K562 (cell line): ENCODE measurements at regions not wholly inside any gene's neighbourhood (a gene's known extent, or its start where the extent isn't known, plus 50 kb on each side); places are given as distances from the start of the nearest gene placed in this dataset.

Experiments used
- ATAC-seq: fragments of 200-7000 bp; cut with Tn5 transposase; 3 replicates; pipeline ENCODE4 v1.9.1; 2020; ENCODE audit warnings: moderate library complexity
- BruUV-seq: library from RNA; stranded (reverse); fragments of 400-500 nt; replicated peaks from 2 replicates; lab custom pipeline; 2021; lab: Mats Ljungman, UMichigan
- CTCF ChIA-PET: fragments of 300-600 bp; formaldehyde crosslinking; extraction: SDS; loops from one replicate; lab custom pipeline; 2021; ENCODE audit warnings: low intra/inter-chr PET ratio; lab: Yijun Ruan, JAX
- POLR2A ChIA-PET: fragments of 300-600, 350-650 bp; sonication (Branson Sonifier 250); formaldehyde crosslinking; extraction: SDS; loops from one replicate; lab custom pipeline; 2021; ENCODE audit warnings: antibody characterized with exemption, inconsistent platforms; lab: Yijun Ruan, JAX
- DNase-seq, 4 experiments: peaks; one replicate each; pipeline versions ENCODE4 v3.0.0 to v3.0.0-alpha.2; 2011 to 2018; ENCODE audit warnings: low spot score in 3 of 4, mixed read lengths in 3 of 4; ENCODE audit errors: extremely low read depth in 1 of 4
- FAIRE-seq: peaks from 2 replicates; lab custom pipeline; 2011; peaks lifted over from hg19 to GRCh38; lab: Jason Lieb, UNC
- H2AFZ ChIP-seq: 2 replicates; pipeline ENCODE4 v1.6.0; 2011; ENCODE audit warnings: low read depth, low read length, control low read depth, inconsistent platforms
- H3K27ac ChIP-seq: fragments of 200-600 bp; 3 replicates; pipeline ENCODE4 v1.8.0; 2011; ENCODE audit warnings: low read depth, mild to moderate bottlenecking, control low read depth, inconsistent platforms, low read length, moderate library complexity, mixed read lengths; ENCODE audit errors: extremely low read depth
- H3K27me3 ChIP-seq, 2 experiments: fragments of 300-600 bp in 1 of 2; 2 replicates in 1 of 2; 3 replicates in 1 of 2; pipeline versions ENCODE4 v1.6.0 to v1.8.0; 2011; ENCODE audit warnings: inconsistent platforms in 2 of 2, low read length in 2 of 2, mild to moderate bottlenecking in 1 of 2, mixed read lengths in 1 of 2, moderate library complexity in 1 of 2; ENCODE audit not compliant: control insufficient read depth in 2 of 2, insufficient read depth in 2 of 2
- H3K36me3 ChIP-seq: fragments of 300-600 bp; 3 replicates; pipeline ENCODE4 v1.8.0; 2011; ENCODE audit warnings: mild to moderate bottlenecking, low read length, inconsistent platforms; ENCODE audit not compliant: control insufficient read depth, insufficient read depth
- H3K4me1 ChIP-seq, 2 experiments: fragments of 200-600 bp in 1 of 2; replicated peaks in 1 of 2; 2 replicates in 1 of 2; 3 replicates in 1 of 2; pipeline versions ENCODE4 v1.5.1 to v1.8.0; 2011; ENCODE audit warnings: inconsistent platforms in 2 of 2, low read length in 2 of 2, mild to moderate bottlenecking in 1 of 2, mixed read lengths in 1 of 2, moderate library complexity in 1 of 2; ENCODE audit not compliant: control insufficient read depth in 2 of 2, insufficient read depth in 2 of 2
- H3K4me2 ChIP-seq: 2 replicates; pipeline ENCODE4 v1.6.1; 2011; ENCODE audit warnings: low read length, control low read depth, inconsistent platforms, mixed read lengths; ENCODE audit not compliant: insufficient read depth
- H3K4me3 ChIP-seq: fragments of 200-600 bp; sonication (generic), shearing (Covaris generic); 2 replicates; pipeline ENCODE4 v1.5.1; 2016; ENCODE audit warnings: control low read depth, inconsistent platforms
- H3K79me2 ChIP-seq: fragments of 200-600 bp; 3 replicates; pipeline ENCODE4 v1.8.0; 2011; ENCODE audit warnings: low read length, inconsistent platforms; ENCODE audit not compliant: control insufficient read depth, insufficient read depth
- H3K9ac ChIP-seq, 2 experiments: 2 replicates each; pipeline versions ENCODE4 v1.6.0 to v1.6.1; 2011; ENCODE audit warnings: low read depth in 2 of 2, low read length in 2 of 2, control low read depth in 1 of 2, inconsistent platforms in 1 of 2, mild to moderate bottlenecking in 1 of 2, mixed read lengths in 1 of 2; ENCODE audit not compliant: insufficient read depth in 1 of 2
- H3K9me1 ChIP-seq: one replicate; pipeline ENCODE4 v1.6.0; 2011; ENCODE audit warnings: inconsistent platforms, mild to moderate bottlenecking, low read length, moderate library complexity; ENCODE audit not compliant: control insufficient read depth, insufficient read depth
- H3K9me3 ChIP-seq: replicated peaks from 2 replicates; pipeline ENCODE4 v1.5.1; 2011; ENCODE audit warnings: low read depth, low read length, inconsistent platforms; ENCODE audit not compliant: control insufficient read depth, insufficient read depth
- H4K20me1 ChIP-seq: replicated peaks from 2 replicates; pipeline ENCODE4 v1.6.1; 2011; ENCODE audit warnings: low read length, inconsistent platforms, mixed read lengths; ENCODE audit not compliant: control insufficient read depth, insufficient read depth
- ADNP ChIP-seq: fragments of 200-800 bp; sonication (Bioruptor generic); IDR thresholded peaks from 2 replicates; pipeline ENCODE4 v1.6.1; 2016; ENCODE audit warnings: missing genetic modification characterization, missing compliant biosample characterization
- CAMTA2 ChIP-seq: fragments of 250-450 bp; sonication (Bioruptor Pico); conservative IDR thresholded peaks from 2 replicates; pipeline ENCODE4 v1.5.1; 2022
- CBX5 ChIP-seq: IDR thresholded peaks from 2 replicates; pipeline ENCODE4 v1.6.1; 2014; ENCODE audit warnings: low read depth, borderline replicate concordance
- FOXA3 ChIP-seq, 2 experiments: fragments of 450-650 bp in 1 of 2; sonication (generic) in 1 of 2; formaldehyde crosslinking; IDR thresholded peaks in 1 of 2; conservative IDR thresholded peaks in 1 of 2; 2 replicates each; pipeline versions ENCODE4 v1.4.0 to v1.8.0; 2020 to 2022; ENCODE audit warnings: mild to moderate bottlenecking in 2 of 2, missing genetic modification reagents in 1 of 2
- HOMEZ ChIP-seq: fragments of 250-450 bp; sonication (Bioruptor Pico); IDR thresholded peaks from 2 replicates; pipeline ENCODE4 v1.4.0; 2020; ENCODE audit warnings: mild to moderate bottlenecking, moderate library complexity
- ILF3 ChIP-seq: fragments of 450-650 bp; IDR thresholded peaks from 2 replicates; pipeline ENCODE4 v1.6.1; 2018; ENCODE audit warnings: antibody characterized with exemption, mild to moderate bottlenecking, moderate library complexity, borderline replicate concordance
- KLF6 ChIP-seq: fragments of 250-450 bp; sonication (Bioruptor Pico); IDR thresholded peaks from 2 replicates; pipeline ENCODE4 v1.4.0; 2020; ENCODE audit warnings: mild to moderate bottlenecking, moderate library complexity, borderline replicate concordance
- LARP7 ChIP-seq: fragments of 450-650 bp; IDR thresholded peaks from 2 replicates; pipeline ENCODE4 v1.6.1; 2016
- POLR3G ChIP-seq: IDR thresholded peaks from 2 replicates; pipeline ENCODE4 v1.6.1; 2011; ENCODE audit not compliant: insufficient read length, insufficient replicate concordance; ENCODE audit errors: extremely low read depth
- PTBP1 ChIP-seq: fragments of 200-400 bp; formaldehyde crosslinking; IDR thresholded peaks from 2 replicates; pipeline ENCODE4 v1.6.1; 2017; ENCODE audit warnings: low read depth, low read length
- RBM15 ChIP-seq: fragments of 200-400 bp; formaldehyde crosslinking; IDR thresholded peaks from 2 replicates; pipeline ENCODE4 v1.6.1; 2018; ENCODE audit warnings: mild to moderate bottlenecking, low read length, moderate library complexity; ENCODE audit not compliant: insufficient read depth
- SIN3B ChIP-seq: fragments of 450-650 bp; IDR thresholded peaks from 2 replicates; pipeline ENCODE4 v1.6.1; 2017; ENCODE audit warnings: low read depth, mild to moderate bottlenecking, moderate library complexity
- SIRT6 ChIP-seq: IDR thresholded peaks from one replicate; pipeline ENCODE4 v1.6.1; 2012; ENCODE audit warnings: low read depth, mild to moderate bottlenecking, control low read depth, inconsistent platforms, low read length, moderate library complexity
- TAF1 ChIP-seq: IDR thresholded peaks from 2 replicates; pipeline ENCODE4 v1.6.1; 2011; ENCODE audit warnings: mild to moderate bottlenecking, low read length, moderate library complexity; ENCODE audit not compliant: insufficient read depth, control insufficient read depth, severe bottlenecking; ENCODE audit errors: extremely low read depth
- XRCC3 ChIP-seq: fragments of 450-650 bp; IDR thresholded peaks from 2 replicates; pipeline ENCODE4 v1.6.1; 2017; ENCODE audit warnings: mild to moderate bottlenecking, moderate library complexity
- YBX1 ChIP-seq: fragments of 450-650 bp; IDR thresholded peaks from 2 replicates; pipeline ENCODE4 v1.7.1; 2016; ENCODE audit warnings: mild to moderate bottlenecking
- ZNF277 ChIP-seq: fragments of 250-450 bp; sonication (Bioruptor Pico); IDR thresholded peaks from 2 replicates; pipeline ENCODE4 v1.8.0; 2022; ENCODE audit warnings: inconsistent platforms, mild to moderate bottlenecking, moderate library complexity, borderline replicate concordance
- ZNF561 ChIP-seq: fragments of 450-650 bp; formaldehyde crosslinking; conservative IDR thresholded peaks from 2 replicates; pipeline ENCODE4 v1.4.0; 2020; ENCODE audit warnings: mild to moderate bottlenecking, moderate library complexity
- WGBS: fragments of 100-300 bp; shearing (Covaris generic); methylation state at CpG from one replicate; pipeline ENCODE4 v1.1.6; 2016; ENCODE audit warnings: low coverage, mixed read lengths; ENCODE audit not compliant: insufficient coverage; ENCODE audit errors: missing lambda C conversion rate; 5-methylcytosine and 5-hydroxymethylcytosine counted together
- in situ Hi-C: fragments of 300-500 bp; cut with MboI; formaldehyde crosslinking; loops from 4 replicates; pipeline ENCODE4 v1.15.0; 2018; ENCODE audit warnings: inconsistent platforms, mixed read lengths
- intact Hi-C: fragments of 100-400 bp; cut with micrococcal nuclease; formaldehyde crosslinking; loops from 2 replicates; pipeline ENCODE4 v1.14.2; 2022

GRCh38 chr10:131652438-131653139 is 248.2 kb upstream of the PPP2R2D start:
- H3K9me3 ChIP-seq: no peaks in the 10 kb centered on the region
- WGBS: 0% methylated on average over 19 of the region's 22 CpGs
- H3K9ac ChIP-seq: no peak overlapping the region
- H3K79me2 ChIP-seq: no peaks in the 10 kb centered on the region
- intact Hi-C loops: no loop called here
- H2AFZ ChIP-seq: no peak overlapping the region
- in situ Hi-C loops: no loop called here
- ATAC-seq: no peak
- no peak overlapping the region for H3K4me3 ChIP-seq
- H3K27me3 ChIP-seq: peaks cover 0 to 40% of the 10 kb centered on the region in 2 experiments; a peak in 2 of 5 replicates
- DNase-seq: no peak
- BruUV-seq: no TSS peak
- no peaks in the 10 kb centered on the region for H3K9me1 ChIP-seq
- no peaks in the 10 kb centered on the region for H3K36me3 ChIP-seq
- H3K4me2 ChIP-seq: no peak overlapping the region
- ChIA-PET CTCF (interaction anchor here (0.6 kb wide), 1 partner anchor 203 kb away, joined by 3 read pairs; no protein-coding TSS in a partner anchor), POLR2A (no interaction called here)
- FAIRE-seq: no peak
- H3K27ac ChIP-seq: no peak overlapping the region
- H3K4me1 ChIP-seq: no peaks in the 10 kb centered on the region
- H4K20me1 ChIP-seq: no peaks in the 10 kb centered on the region
- TF ChIP-seq LARP7 (no peak), YBX1 (no peak), ILF3 (no peak), POLR3G (no peak), HOMEZ (CRISPR knock-in tag) (no peak), XRCC3 (no peak), RBM15 (no peak), CBX5 (no peak), CAMTA2 (CRISPR knock-in tag) (no peak), ZNF561 (no peak), KLF6 (CRISPR knock-in tag) (no peak), FOXA3 (CRISPR knock-in tag; conservative IDR thresholded peaks at IDR 0.05 in 1 of 2, IDR thresholded peaks at IDR 0.05 in 1 of 2) (no peak), PTBP1 (no peak), ADNP (tag) (no peak), SIRT6 (no peak), ZNF277 (CRISPR knock-in tag) (no peak), TAF1 (no peak), SIN3B (no peak)
